Lung (tissue), 11 donors: ENCODE measurements at regions not wholly inside any gene's neighbourhood (a gene's known extent, or its start where the extent isn't known, plus 50 kb on each side); places are given as distances from the start of the nearest gene placed in this dataset.
A peak's percentile ranks its signal among the peaks of the same experiment; 100 is the strongest.
"Not testable (repeated sequence)": the region's sequence is repeated elsewhere in the genome, so short reads cannot be mapped to it uniquely, and the experiment has no call there.

ENCODE experiments used
- ATAC-seq: fragments of 200-7000 bp; cut with Tn5 transposase; one replicate; pipeline ENCODE4 v1.9.1; 2020; ENCODE audit warnings: moderate number of reproducible peaks; ENCODE audit not compliant: insufficient read depth, low FRiP score
- DNase-seq, 3 donors: peaks; one replicate each; pipeline ENCODE4 v3.0.0-alpha.2; 2013 to 2017
- H3K27ac ChIP-seq, 2 donors: one replicate each; pipeline ENCODE4 v1.5.1; 2013; ENCODE audit warnings: mild to moderate bottlenecking in 2 of 2, moderate library complexity in 2 of 2, control low read depth in 1 of 2, inconsistent platforms in 1 of 2, low read depth in 1 of 2, low read length in 1 of 2
- H3K27me3 ChIP-seq, 3 donors: one replicate each; pipeline ENCODE4 v1.5.1; 2013; ENCODE audit warnings: low read length in 2 of 3; ENCODE audit not compliant: control insufficient read depth in 3 of 3, insufficient read depth in 3 of 3
- H3K36me3 ChIP-seq, 4 donors: one replicate each; pipeline ENCODE4 v1.5.1; 2013; ENCODE audit warnings: low read length in 4 of 4, mild to moderate bottlenecking in 1 of 4, moderate library complexity in 1 of 4; ENCODE audit not compliant: control insufficient read depth in 4 of 4, insufficient read depth in 4 of 4
- H3K4me1 ChIP-seq, 5 donors: one replicate each; pipeline ENCODE4 v1.5.1; 2013; ENCODE audit warnings: low read length in 5 of 5, mild to moderate bottlenecking in 2 of 5, moderate library complexity in 1 of 5; ENCODE audit not compliant: control insufficient read depth in 5 of 5, insufficient read depth in 5 of 5
- H3K4me3 ChIP-seq: one replicate; pipeline ENCODE4 v1.5.1; 2013; ENCODE audit warnings: mild to moderate bottlenecking, control low read depth, moderate library complexity
- H3K9ac ChIP-seq, 2 donors: one replicate each; pipeline ENCODE4 v1.5.1; 2013; ENCODE audit warnings: low read length in 2 of 2, control low read depth in 1 of 2; ENCODE audit not compliant: insufficient read depth in 1 of 2
- H3K9me3 ChIP-seq, 4 donors: one replicate each; pipeline ENCODE4 v1.5.1; 2013; ENCODE audit warnings: low read length in 3 of 4, mild to moderate bottlenecking in 1 of 4, moderate library complexity in 1 of 4; ENCODE audit not compliant: control insufficient read depth in 4 of 4, insufficient read depth in 3 of 4
- WGBS, 2 donors: extraction: QIAGEN DNeasy Blood & Tissue Kit; methylation state at CpG; one replicate each; pipeline ENCODE4 v1.1.7; 2013; 5-methylcytosine and 5-hydroxymethylcytosine counted together
- TF ChIP-seq, protein P1 (sequence below): IDR thresholded peaks from 2 replicates; pipeline ENCODE4 v1.5.1; 2012; ENCODE audit warnings: mild to moderate bottlenecking; ENCODE audit errors: control extremely low read depth, extremely low read depth
- donor health status: control.
- donor health status: control.
- donor health status: Bipolar disorder and iron deficiency.
- donor health status: healthy.
- donor health status: DM: yes; HTN: yes; CAD: no.

GRCh38 chr2:128603411-128603924 is 284.8 kb upstream of the HS6ST1 start:
- ATAC-seq: no peak

DNA sequence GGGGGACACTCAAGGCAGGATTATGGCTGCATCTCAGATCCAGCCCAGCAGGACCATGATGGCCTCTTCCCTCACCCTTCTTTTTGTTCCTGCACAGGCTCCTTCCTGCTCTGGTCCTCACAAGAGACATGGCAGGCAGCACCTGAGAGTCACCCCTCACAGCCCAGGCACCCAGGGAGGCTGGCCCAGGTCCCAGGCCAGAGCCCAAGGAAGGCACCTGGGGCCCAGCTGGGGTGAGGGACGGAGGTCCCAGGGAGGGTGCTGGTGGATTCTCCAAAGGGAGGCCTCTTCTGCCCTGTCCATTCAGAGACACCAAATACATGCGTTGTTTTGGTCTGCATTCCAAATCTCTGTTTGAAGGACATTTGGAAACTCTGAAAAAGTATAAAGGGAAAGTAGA is 285.4 kb upstream of the HS6ST1 start:
- no peak for DNase-seq
- Histone ChIP-seq H3K36me3 (no peaks in the 10 kb centered on the region), H3K4me3 (no peak overlapping the region), H3K27ac (no peak overlapping the region), H3K9me3 (no peaks in the 10 kb centered on the region), H3K27me3 (no peaks in the 10 kb centered on the region), H3K4me1 (peaks cover 0 to 21% (median 7%) of the 10 kb centered on the region in 5 donors), H3K9ac (no peak overlapping the region)
- TF ChIP-seq, protein P1, sequence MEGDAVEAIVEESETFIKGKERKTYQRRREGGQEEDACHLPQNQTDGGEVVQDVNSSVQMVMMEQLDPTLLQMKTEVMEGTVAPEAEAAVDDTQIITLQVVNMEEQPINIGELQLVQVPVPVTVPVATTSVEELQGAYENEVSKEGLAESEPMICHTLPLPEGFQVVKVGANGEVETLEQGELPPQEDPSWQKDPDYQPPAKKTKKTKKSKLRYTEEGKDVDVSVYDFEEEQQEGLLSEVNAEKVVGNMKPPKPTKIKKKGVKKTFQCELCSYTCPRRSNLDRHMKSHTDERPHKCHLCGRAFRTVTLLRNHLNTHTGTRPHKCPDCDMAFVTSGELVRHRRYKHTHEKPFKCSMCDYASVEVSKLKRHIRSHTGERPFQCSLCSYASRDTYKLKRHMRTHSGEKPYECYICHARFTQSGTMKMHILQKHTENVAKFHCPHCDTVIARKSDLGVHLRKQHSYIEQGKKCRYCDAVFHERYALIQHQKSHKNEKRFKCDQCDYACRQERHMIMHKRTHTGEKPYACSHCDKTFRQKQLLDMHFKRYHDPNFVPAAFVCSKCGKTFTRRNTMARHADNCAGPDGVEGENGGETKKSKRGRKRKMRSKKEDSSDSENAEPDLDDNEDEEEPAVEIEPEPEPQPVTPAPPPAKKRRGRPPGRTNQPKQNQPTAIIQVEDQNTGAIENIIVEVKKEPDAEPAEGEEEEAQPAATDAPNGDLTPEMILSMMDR: no peak
- ATAC-seq: no peak
- 93 to 94% methylated on average over 2 of the region's 2 CpGs for WGBS, 2 donors

More at GRCh38 chr2:128603411-128603924, 284.8 kb upstream of the HS6ST1 start:
- Histone ChIP-seq H3K9ac (no peak overlapping the region), H3K4me3 (no peak overlapping the region), H3K4me1 (peaks cover 0 to 21% (median 7%) of the 10 kb centered on the region in 5 donors), H3K27ac (no peak overlapping the region), H3K27me3 (no peaks in the 10 kb centered on the region), H3K9me3 (no peaks in the 10 kb centered on the region), H3K36me3 (no peaks in the 10 kb centered on the region)
- DNase-seq: peak in 1 of 3 donors; percentile 32
- TF ChIP-seq, protein P1: no peak
- WGBS, 2 donors: 68 to 74% methylated on average over 14 of the region's 14 CpGs

DNA sequence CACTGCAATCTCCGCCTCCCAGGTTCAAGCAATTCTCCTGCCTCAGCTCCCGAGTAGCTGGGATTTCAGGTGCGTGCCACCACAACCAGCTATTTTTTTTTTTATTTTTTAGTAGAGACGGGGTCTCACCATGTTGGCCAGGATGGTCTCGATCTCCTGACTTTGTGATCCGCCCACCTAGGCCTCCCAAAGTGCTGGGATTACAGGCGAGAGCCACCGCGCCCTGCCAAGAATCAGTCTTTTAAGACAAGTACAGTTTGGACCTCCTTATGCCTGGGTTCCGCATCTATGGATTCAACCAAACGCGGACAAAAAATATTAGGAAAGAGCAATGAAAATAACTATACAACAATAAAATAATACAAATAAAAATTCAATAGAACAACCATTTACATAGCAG is 285.9 kb upstream of the HS6ST1 start:
- DNase-seq, H3K9ac ChIP-seq, ATAC-seq, H3K27me3 ChIP-seq, H3K4me3 ChIP-seq, H3K27ac ChIP-seq, H3K36me3 ChIP-seq, H3K9me3 ChIP-seq: not testable (repeated sequence)
- 92 to 97% methylated on average over 12 of the region's 12 CpGs for WGBS, 2 donors
- H3K4me1 ChIP-seq: peaks cover 0 to 17% (median 7%) of the 10 kb centered on the region in 5 donors

DNA sequence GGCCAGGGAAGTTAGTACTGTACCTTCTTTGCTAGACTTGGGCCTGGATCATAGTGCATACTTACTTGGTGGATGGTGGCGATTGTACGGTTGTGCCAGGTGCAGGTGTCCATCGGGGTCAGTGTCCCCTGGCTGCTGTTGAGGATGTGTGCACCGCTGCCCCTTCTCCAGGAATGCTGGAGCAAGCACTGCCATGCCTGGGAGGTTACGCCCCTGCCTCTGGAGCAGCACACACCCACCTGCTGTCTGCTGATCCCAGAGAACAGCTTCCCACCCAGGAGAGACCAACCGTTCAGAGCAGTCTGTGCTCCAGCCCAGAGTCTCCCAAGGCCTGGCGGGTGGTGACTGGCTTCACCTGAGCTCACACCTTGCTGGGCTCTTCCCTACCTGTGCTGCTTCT is 286.8 kb upstream of the HS6ST1 start:
- DNase-seq (peak in 1 of 3 donors; percentile 4), ATAC-seq (no peak)
- H3K27ac ChIP-seq: no peak overlapping the region
- H3K4me3 ChIP-seq: no peak overlapping the region
- H3K27me3 ChIP-seq: no peaks in the 10 kb centered on the region
- H3K9me3 ChIP-seq: no peaks in the 10 kb centered on the region
- no peak overlapping the region for H3K9ac ChIP-seq
- TF ChIP-seq, protein P1: no peak
- H3K4me1 ChIP-seq: peaks cover 0 to 9% (median 7%) of the 10 kb centered on the region in 5 donors
- no peaks in the 10 kb centered on the region for H3K36me3 ChIP-seq
- 95 to 97% methylated on average over 7 of the region's 7 CpGs for WGBS, 2 donors
